Stimulated activated CD4-positive, alpha-beta T cell treated with anti-CD3 and anti-CD28 coated beads, Interleukin-1b, Interleukin-23, amount 100 ng/mL, for 24 hours (primary cell): ENCODE measurements at regions not wholly inside any gene's neighbourhood (a gene's known extent, or its start where the extent isn't known, plus 50 kb on each side); places are given as distances from the start of the nearest gene placed in this dataset.
A peak's percentile ranks its signal among the peaks of the same experiment; 100 is the strongest.
"Not testable (repeated sequence)": the region's sequence is repeated elsewhere in the genome, so short reads cannot be mapped to it uniquely, and the experiment has no call there.

Source experiments
- DNase-seq, 4 experiments: peaks; one replicate each; pipeline ENCODE4 v3.0.0-alpha.2; 2020; ENCODE audit warnings: low read depth in 4 of 4, low spot score in 1 of 4

DNA sequence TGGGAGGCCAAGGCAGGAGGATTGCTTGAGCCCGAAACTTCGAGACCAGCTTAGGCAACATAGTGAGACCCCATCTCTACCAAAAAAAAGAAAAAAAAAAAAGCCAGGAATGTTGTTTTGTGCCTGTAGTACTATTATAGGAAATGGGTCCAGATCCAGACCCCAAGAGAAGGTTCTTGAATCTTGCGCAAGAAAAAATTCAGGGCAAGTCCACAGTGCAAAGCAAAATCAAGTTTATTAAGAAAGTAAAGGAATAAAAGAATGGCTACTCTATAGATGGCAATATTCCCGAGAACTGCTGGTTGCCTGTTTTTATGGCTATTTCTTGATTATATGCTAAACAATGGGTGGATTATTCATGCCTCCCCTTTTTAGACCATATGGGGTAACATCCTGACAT lies 51.2 kb upstream of the RDX start:
- DNase-seq: no peak

- peak in 3 of 4 experiments; percentile 40 to 67 (median 58) for DNase-seq
These were observed 53.0 kb upstream of the RDX start for GRCh38 chr11:110349138-110349996.

- DNase-seq: not testable (repeated sequence)
These were observed 53.6 kb upstream of the RDX start for GRCh38 chr11:110349997-110350383.

DNA sequence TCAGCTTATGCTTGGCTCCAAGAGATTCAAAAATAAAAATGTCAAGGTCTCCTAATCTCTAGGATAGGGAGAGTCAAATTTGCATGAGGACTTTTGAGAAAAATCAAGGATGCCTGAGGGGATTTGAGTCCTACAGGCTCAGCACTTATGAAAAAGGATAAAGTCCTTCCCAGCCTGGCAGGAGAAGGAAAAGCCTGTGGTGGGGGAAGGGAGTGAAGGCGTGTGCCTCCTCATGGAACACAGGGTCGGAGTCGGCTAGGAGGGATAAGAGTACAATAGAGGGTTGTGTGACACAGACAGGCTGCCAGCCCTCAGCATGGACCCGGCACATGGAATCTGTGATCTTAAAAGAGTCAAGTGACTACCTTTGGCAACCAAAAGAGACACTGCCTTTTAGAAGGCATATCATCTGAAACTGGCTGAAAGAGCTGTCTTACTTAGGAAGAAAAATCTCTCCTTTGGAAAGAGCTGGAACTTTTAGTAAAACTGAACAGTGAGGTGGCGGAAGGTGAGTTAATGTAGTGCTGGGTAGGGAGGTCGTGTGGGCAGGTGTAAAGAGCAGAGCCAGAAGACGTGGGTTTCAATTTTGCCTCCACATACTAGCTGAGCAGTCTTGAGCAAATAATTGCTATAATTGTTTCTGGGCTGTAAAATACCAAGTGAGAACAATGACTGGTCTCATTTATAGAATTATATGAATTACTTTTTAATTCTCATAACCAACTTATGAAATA lies 58.8 kb upstream of the RDX start:
- DNase-seq: no peak

DNA sequence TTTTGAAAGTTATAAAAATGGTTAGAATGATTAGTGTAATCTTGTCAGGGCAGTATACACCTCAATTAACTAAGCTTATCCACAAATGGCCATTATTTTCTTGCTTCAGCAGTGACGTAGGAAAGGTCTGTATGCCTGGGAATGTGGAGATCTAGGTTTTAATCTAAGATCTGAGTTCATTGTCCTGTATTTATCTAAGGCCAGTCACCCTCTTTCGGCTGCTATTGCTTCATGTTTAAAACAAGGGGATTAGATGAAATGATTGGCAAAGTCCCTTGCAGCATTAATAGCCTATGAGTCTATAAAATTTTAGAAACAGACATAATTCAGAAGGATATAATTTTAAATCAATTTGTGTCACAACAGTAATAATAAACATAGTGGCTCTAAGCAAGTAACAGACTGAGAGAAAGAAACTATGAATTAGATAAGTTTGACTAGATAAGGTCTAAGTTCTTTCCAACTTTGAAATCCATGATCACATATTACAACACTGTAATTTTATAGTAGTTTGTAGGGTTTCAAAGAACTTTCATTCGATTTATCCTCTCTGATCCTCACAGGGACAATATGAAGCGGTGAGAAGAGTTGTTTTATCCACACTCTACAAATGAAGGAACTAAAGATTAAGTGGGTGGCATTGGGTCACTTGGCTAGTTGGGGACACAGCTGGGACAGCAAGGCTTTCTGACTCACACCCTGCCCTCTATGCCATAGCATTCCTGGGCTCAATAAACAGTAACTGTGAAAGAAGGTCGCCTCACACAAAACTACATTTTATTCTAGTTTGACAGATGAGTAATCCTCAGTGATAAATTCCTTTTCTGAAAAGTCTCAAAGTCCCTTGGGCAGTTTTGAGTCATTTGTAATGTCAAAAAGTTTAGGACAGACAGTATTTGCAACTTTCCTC lies 60.6 kb upstream of the RDX start:
- no peak for DNase-seq

DNA sequence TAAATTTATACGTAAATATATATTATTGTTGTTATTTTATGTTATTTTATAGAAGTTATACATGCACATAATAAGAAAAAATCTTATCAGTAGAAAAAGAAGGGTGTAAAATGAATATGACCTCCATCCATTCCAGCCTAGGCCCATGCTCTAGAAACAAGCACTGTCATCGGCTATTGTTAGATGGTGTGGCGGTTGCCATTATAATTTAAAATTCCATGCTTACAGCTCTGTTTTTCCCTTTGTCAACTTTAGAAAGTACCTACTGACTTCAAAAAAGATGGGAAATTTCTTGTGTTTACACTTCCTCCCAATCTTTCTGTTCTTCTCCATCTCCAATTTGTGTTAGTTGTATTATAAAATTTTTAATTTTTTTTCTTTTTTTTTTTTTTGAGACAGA lies 61.9 kb upstream of the RDX start:
- no peak for DNase-seq

DNA sequence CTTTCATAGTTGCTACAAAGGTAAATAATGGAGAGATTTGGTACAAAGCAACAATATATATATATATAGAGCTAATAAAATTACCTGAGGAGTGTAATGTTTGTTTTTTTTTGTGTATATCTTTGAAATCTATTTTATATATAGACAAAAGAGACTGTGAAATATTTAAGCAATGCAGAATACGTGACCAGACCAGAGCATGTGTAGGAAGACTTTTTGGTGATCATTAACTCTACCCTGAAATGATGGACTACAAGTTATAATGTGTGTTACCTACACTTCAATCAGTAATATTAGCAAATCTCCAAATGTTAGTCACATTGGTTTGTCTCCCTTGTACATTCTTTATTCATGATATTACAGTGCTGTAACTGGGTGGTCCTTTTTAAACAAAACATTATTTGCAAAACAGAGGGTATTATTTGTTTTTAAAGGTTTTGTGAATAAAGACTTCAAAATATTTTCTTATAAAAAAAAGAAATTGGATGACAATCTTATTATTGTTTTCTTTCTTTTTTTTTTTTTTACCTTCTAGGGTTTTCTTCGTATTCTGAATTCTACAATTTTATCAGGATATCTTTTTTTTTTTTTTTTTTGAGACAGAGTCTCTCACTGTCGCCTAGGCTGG lies 64.5 kb upstream of the RDX start:
- not testable (repeated sequence) for DNase-seq

GRCh38 chr11:110362971-110363509 lies 66.6 kb upstream of the RDX start:
- DNase-seq: no peak

GRCh38 chr11:110366291-110366690 lies 63.5 kb upstream of the FDX1 start:
- DNase-seq: no peak

- DNase-seq: no peak
These were observed 62.2 kb upstream of the FDX1 start for GRCh38 chr11:110367571-110367970.

GRCh38 chr11:110371084-110371483 lies 58.7 kb upstream of the FDX1 start:
- DNase-seq: no peak

DNA sequence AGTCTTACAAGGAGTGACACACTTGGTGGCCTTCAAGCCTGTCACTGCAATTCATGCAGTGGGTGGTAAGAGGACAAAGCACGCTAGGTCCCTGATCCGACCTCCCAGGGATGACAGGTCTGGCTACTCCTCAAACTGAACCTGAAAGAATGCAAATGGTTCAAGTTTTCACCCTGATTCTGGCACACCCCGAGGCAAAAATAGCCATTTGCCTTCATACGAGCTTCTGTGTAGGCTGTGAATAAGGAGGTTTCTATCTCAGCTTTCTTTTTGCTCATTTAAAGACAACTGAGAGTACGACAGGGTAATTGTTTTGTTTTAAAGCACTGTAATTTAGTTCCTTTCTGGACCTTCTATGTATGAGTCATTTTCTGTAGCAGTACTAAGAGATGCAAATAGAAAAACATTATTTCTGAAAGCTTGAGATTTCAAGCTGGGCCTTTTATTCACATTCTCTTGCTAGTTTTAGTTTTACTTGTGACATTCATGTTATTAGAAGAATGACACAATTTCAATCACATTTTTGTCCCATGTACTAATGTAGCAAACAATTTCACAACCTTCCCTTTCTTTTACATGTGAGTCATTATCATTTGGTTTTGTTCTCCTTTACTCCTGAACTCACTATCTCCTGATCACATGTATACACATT lies 56.6 kb upstream of the FDX1 start:
- DNase-seq: no peak

- DNase-seq: no peak
These were observed 54.8 kb upstream of the FDX1 start for GRCh38 chr11:110374921-110375320.

DNA sequence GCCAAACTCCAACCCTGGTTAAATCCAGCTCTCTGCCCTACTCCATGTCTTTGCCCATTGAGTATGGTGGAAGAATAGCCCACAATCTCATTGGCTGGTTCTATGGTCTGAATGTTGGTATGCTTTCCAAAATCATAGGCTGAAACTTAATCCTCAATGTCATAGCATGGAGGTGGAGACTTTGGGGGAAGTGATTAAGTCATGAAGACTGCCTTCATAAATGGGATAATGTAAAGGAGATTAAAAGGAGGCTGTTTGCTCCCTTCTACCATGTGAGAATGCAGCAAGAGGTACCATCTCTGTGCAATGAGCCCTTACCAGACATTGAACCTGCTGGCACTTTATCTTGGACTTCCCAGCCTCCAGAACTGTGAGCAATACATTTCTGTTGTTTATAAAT lies 54.4 kb upstream of the FDX1 start:
- DNase-seq: no peak

- no peak for DNase-seq
These were observed 53.7 kb upstream of the FDX1 start for GRCh38 chr11:110376021-110376420.

DNA sequence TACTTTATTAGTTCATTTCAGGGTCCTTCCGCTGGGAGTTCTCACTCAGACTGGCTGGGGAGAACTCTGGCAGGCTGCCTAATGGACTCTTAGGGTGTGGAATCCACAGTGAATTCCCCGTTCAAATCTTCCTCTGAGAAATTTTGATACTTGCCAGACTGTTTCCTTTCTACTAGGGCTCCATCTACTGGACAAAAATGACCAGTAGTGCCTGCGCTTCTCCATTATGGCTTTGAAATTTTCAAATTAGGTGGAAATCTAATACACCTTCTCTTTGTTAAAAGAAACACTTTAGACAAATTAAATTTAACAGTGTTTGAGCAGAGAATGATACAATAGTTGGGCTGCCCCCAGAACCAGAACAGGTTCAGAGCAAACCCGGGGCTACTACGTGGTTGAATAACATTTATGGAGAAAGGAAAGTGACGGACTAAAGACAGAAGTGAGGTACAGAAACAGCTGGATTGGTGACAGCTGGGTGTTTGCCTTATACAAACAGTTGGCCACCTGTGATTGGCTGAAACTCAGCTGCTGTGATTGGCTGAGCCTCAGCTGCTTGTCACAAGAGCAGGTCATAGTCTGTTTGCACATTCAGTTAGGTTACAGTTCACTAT lies 52.9 kb upstream of the FDX1 start:
- no peak for DNase-seq

DNA sequence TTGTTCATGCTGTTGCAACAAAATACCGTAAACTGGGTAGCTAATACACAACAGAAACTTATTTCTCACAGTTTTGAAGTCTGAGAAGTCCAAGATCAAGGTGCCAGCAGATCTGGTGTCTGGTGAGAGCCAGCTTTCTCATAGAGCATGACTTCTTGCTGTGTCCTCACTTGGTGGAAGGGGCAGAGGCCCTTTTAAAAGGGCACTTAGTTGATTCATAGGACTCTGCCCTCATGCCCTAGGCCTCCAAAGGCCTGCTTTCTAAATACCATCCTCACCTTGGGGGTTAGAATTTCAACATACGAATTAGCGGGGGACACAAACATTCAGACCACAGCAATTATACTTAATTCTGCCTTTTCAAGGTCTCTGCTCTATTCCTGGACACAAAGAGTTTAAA lies 52.3 kb upstream of the FDX1 start:
- no peak for DNase-seq

DNA sequence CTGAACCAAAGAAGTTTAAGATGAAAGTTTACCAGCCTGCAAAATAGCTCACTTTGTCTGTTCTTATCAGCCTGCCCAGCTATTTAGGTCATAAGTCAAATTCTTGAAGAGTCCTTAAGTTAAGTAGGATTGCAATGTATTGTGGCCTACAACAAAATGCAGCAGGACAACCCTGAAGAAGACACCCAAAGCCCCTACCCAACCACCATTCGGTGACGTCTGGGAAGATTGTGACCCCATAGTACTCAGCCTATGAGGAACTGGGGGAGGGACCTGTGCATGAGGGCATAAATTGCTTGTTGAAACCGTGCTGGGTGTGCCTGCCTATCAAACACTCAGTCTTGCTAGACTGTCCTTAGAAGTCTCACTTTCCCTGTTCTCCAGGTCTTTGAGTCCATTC lies 50.5 kb upstream of the FDX1 start:
- no peak for DNase-seq

DNA sequence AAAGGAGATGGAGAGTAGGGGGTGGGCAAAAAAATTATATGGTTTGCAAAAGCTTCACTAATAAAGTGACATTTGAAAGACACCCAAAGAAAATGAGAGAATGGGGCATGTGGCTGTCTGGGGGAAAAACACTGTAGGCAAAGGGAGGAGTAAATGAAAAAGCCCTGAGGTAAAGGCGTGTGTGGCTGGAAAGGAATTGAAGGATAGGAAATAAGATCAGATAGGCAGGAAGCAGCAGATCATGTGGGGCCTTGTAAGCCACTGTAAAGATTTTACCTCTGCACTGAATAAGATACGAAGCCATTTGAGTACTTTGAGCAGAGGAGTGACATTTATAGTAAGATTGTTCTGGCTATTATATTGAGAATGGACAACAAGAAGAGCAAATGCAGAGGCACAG lies 49.8 kb upstream of the FDX1 start:
- no peak for DNase-seq
